GM12875 (cell line): ENCODE measurements at regions not wholly inside any gene's neighbourhood (a gene's known extent, or its start where the extent isn't known, plus 50 kb on each side); places are given as distances from the start of the nearest gene placed in this dataset.

Experiments
- H3K4me3 ChIP-seq: one replicate; pipeline ENCODE4 v1.5.1; 2011; ENCODE audit warnings: low read depth, low read length, control low read depth
- CTCF ChIP-seq: IDR thresholded peaks from 2 replicates; pipeline ENCODE4 v1.5.1; 2011; ENCODE audit warnings: low read depth, mild to moderate bottlenecking, control low read depth, inconsistent platforms, low read length, moderate library complexity, borderline replicate concordance; ENCODE audit not compliant: insufficient read depth

GRCh38 chr12:94027561-94027960 is 120.8 kb upstream of the PLXNC1 start:
- no peak overlapping the region for H3K4me3 ChIP-seq
- no peak for TF ChIP-seq CTCF

GRCh38 chr12:94031763-94032162 is 116.6 kb upstream of the PLXNC1 start:
- H3K4me3 ChIP-seq = no peak overlapping the region
- no peak for TF ChIP-seq CTCF

- TF ChIP-seq CTCF = no peak
- no peak overlapping the region for H3K4me3 ChIP-seq
Measured at GRCh38 chr12:94032368-94032767, 116.0 kb upstream of the PLXNC1 start.

GRCh38 chr12:94033101-94033500 is 115.3 kb upstream of the PLXNC1 start:
- H3K4me3 ChIP-seq = no peak overlapping the region
- TF ChIP-seq CTCF = no peak

- TF ChIP-seq CTCF = no peak
Measured at GRCh38 chr12:94033784-94034183, 114.6 kb upstream of the PLXNC1 start.

DNA sequence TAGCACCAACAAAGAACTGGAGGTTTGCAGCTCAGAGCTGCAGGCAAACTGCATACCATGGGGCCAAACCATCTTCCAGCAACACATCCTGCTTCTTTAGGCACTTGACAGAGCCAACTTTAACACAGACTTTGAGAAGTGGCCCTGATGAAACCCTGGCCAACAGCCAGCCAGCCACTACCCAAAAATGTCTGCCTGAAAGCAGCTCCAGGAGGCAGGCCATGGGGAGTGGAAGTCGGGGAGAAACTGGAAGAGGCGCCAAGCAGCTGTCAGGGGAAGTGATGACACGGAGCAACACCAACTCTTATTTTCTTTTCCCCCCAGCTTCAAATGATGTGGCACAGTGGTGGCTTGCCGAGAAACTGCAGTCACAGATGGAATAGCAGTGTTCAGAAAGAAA is 110.9 kb upstream of the PLXNC1 start:
- TF ChIP-seq CTCF = no peak
- no peak overlapping the region for H3K4me3 ChIP-seq

More at GRCh38 chr12:94033784-94034183, 114.6 kb upstream of the PLXNC1 start:
- H3K4me3 ChIP-seq = no peak overlapping the region

- no peak overlapping the region for H3K4me3 ChIP-seq
- no peak for TF ChIP-seq CTCF
Measured at GRCh38 chr12:94038605-94039004, 109.8 kb upstream of the PLXNC1 start.
